ENCODE measurements at regions not wholly inside any gene's neighbourhood (a gene's known extent, or its start where the extent isn't known, plus 50 kb on each side); places are given as distances from the start of the nearest gene placed in this dataset.

DNA sequence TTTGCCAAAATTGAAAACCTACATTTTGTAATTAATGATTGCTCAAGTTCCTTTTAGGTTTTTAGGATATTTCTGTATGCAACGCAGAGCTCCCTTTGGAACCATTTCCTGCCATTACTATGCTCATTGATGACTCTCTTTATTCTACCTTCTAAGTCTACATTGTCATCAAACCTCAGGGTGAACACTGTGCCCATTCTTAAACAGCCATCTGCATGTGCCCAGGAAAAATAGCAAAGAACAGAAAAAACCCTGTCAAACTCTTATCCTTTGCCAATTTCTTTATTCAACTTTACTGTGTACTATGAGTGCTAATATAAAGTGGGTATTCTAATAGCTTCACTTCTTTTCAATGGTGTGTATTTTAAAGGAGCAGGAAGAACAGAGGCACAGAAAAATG is 1455.9 kb downstream of the ADGRL3 start:
- TF ChIP-seq, protein P1, sequence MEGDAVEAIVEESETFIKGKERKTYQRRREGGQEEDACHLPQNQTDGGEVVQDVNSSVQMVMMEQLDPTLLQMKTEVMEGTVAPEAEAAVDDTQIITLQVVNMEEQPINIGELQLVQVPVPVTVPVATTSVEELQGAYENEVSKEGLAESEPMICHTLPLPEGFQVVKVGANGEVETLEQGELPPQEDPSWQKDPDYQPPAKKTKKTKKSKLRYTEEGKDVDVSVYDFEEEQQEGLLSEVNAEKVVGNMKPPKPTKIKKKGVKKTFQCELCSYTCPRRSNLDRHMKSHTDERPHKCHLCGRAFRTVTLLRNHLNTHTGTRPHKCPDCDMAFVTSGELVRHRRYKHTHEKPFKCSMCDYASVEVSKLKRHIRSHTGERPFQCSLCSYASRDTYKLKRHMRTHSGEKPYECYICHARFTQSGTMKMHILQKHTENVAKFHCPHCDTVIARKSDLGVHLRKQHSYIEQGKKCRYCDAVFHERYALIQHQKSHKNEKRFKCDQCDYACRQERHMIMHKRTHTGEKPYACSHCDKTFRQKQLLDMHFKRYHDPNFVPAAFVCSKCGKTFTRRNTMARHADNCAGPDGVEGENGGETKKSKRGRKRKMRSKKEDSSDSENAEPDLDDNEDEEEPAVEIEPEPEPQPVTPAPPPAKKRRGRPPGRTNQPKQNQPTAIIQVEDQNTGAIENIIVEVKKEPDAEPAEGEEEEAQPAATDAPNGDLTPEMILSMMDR (IDR thresholded peaks at IDR 0.05), result no peak
- TF ChIP-seq POLR2AphosphoS5 (IDR thresholded peaks at IDR 0.05), result no peak
